MM.1S (cell line): ENCODE measurements at regions not wholly inside any gene's neighbourhood (a gene's known extent, or its start where the extent isn't known, plus 50 kb on each side); places are given as distances from the start of the nearest gene placed in this dataset.

Source experiments
- DNase-seq: peaks from one replicate; pipeline ENCODE4 v3.0.0-alpha.2; 2015
- H2AFZ ChIP-seq: fragments of 300-600 bp; sonication (generic); 2 replicates; pipeline ENCODE4 v1.6.0; 2016; ENCODE audit warnings: antibody characterized with exemption, low read length
- H3F3A ChIP-seq: fragments of 300-600 bp; sonication (generic); 2 replicates; pipeline ENCODE4 v1.6.1; 2016; ENCODE audit warnings: mild to moderate bottlenecking, antibody characterized with exemption, low read length, moderate library complexity, mixed read lengths; ENCODE audit not compliant: insufficient read depth
- H3K27ac ChIP-seq: fragments of 300-600 bp; sonication (generic); 2 replicates; pipeline ENCODE4 v1.5.1; 2016; ENCODE audit warnings: mild to moderate bottlenecking, low read length
- H3K27me3 ChIP-seq: fragments of 300-600 bp; sonication (generic); replicated peaks from 2 replicates; pipeline ENCODE4 v1.6.0; 2016; ENCODE audit warnings: low read length; ENCODE audit not compliant: insufficient read depth
- H3K36me3 ChIP-seq: fragments of 300-600 bp; sonication (generic); replicated peaks from 2 replicates; pipeline ENCODE4 v1.6.1; 2016; ENCODE audit warnings: mild to moderate bottlenecking, low read length, mixed read lengths; ENCODE audit not compliant: insufficient read depth
- H3K4me1 ChIP-seq: fragments of 300-600 bp; sonication (generic); 2 replicates; pipeline ENCODE4 v1.6.1; 2016; ENCODE audit warnings: low read length, mixed read lengths
- H3K4me2 ChIP-seq: fragments of 300-600 bp; sonication (generic); 2 replicates; pipeline ENCODE4 v1.6.0; 2016; ENCODE audit warnings: low read depth, low read length
- H3K4me3 ChIP-seq: fragments of 300-600 bp; sonication (generic); 2 replicates; pipeline ENCODE4 v1.5.1; 2016; ENCODE audit warnings: low read length, mixed read lengths
- H3K79me2 ChIP-seq: fragments of 300-600 bp; sonication (generic); 2 replicates; pipeline ENCODE4 v1.6.1; 2016; ENCODE audit warnings: mixed run types, low read length, mixed read lengths
- H3K9ac ChIP-seq: fragments of 300-600 bp; sonication (generic); 2 replicates; pipeline ENCODE4 v1.6.1; 2016; ENCODE audit warnings: low read length, mixed read lengths
- H3K9me2 ChIP-seq: fragments of 300-600 bp; sonication (generic); replicated peaks from 2 replicates; pipeline ENCODE4 v1.6.1; 2016; ENCODE audit warnings: mild to moderate bottlenecking, low read length, mixed read lengths; ENCODE audit not compliant: insufficient read depth
- H3K9me3 ChIP-seq: fragments of 300-600 bp; sonication (generic); replicated peaks from 2 replicates; pipeline ENCODE4 v1.6.1; 2016; ENCODE audit warnings: mild to moderate bottlenecking, low read length, mixed read lengths; ENCODE audit not compliant: insufficient read depth
- H4K20me1 ChIP-seq: fragments of 300-600 bp; sonication (generic); 2 replicates; pipeline ENCODE4 v1.6.1; 2016; ENCODE audit warnings: mild to moderate bottlenecking, low read length, moderate library complexity, mixed read lengths; ENCODE audit not compliant: insufficient read depth
- CTCF ChIP-seq: fragments of 300-600 bp; sonication (generic); IDR thresholded peaks from 2 replicates; pipeline ENCODE4 v1.5.1; 2016; ENCODE audit warnings: antibody characterized with exemption, low read length, mixed read lengths
- EZH2 ChIP-seq: fragments of 300-600 bp; sonication (generic); optimal IDR thresholded peaks from 2 replicates; pipeline ENCODE3; 2017; ENCODE audit warnings: low read depth, mild to moderate bottlenecking, antibody characterized with exemption, low read length, mixed read lengths
- EZH2phosphoT487 ChIP-seq: fragments of 300-600 bp; sonication (generic); IDR thresholded peaks from 2 replicates; pipeline ENCODE4 v1.6.1; 2018; ENCODE audit warnings: antibody characterized with exemption, low read length

- H3F3A ChIP-seq, result no peaks in the 10 kb centered on the region
- no peaks in the 10 kb centered on the region for H4K20me1 ChIP-seq
- H3K9me2 ChIP-seq, result no peaks in the 10 kb centered on the region
- H3K4me1 ChIP-seq, result no peaks in the 10 kb centered on the region
- H3K4me2 ChIP-seq, result no peak overlapping the region
- H3K9ac ChIP-seq, result no peak overlapping the region
- no peak overlapping the region for H2AFZ ChIP-seq
- H3K4me3 ChIP-seq, result no peak overlapping the region
- no peak for DNase-seq
- no peak overlapping the region for H3K27ac ChIP-seq
- no peaks in the 10 kb centered on the region for H3K36me3 ChIP-seq
- H3K79me2 ChIP-seq, result no peaks in the 10 kb centered on the region
- H3K27me3 ChIP-seq, result no peaks in the 10 kb centered on the region
- TF ChIP-seq CTCF, result no peak
- TF ChIP-seq EZH2phosphoT487, result no peak
- no peak for TF ChIP-seq EZH2
- no peaks in the 10 kb centered on the region for H3K9me3 ChIP-seq
Observed at GRCh38 chr18:78836838-78837237, 142.8 kb upstream of the SALL3 start.

- DNase-seq, result no peak
- no peak for TF ChIP-seq EZH2phosphoT487
- TF ChIP-seq EZH2, result no peak
- TF ChIP-seq CTCF, result no peak
- H3F3A ChIP-seq, result no peaks in the 10 kb centered on the region
Observed at GRCh38 chr18:78837754-78838153, 141.9 kb upstream of the SALL3 start.

GRCh38 chr18:78838183-78838582 is 141.4 kb upstream of the SALL3 start:
- no peak overlapping the region for H3K9ac ChIP-seq
- H3F3A ChIP-seq, result no peaks in the 10 kb centered on the region
- H3K36me3 ChIP-seq, result no peaks in the 10 kb centered on the region
- H3K4me3 ChIP-seq, result no peak overlapping the region
- no peaks in the 10 kb centered on the region for H3K27me3 ChIP-seq
- no peaks in the 10 kb centered on the region for H3K9me3 ChIP-seq
- TF ChIP-seq EZH2phosphoT487 (no peak), CTCF (no peak), EZH2 (no peak)
- DNase-seq, result no peak
- no peaks in the 10 kb centered on the region for H3K79me2 ChIP-seq
- H3K27ac ChIP-seq, result no peak overlapping the region
- H4K20me1 ChIP-seq, result no peaks in the 10 kb centered on the region
- H3K9me2 ChIP-seq, result no peaks in the 10 kb centered on the region
- H3K4me1 ChIP-seq, result no peaks in the 10 kb centered on the region
- no peak overlapping the region for H3K4me2 ChIP-seq
- no peak overlapping the region for H2AFZ ChIP-seq

More at GRCh38 chr18:78837754-78838153, 141.9 kb upstream of the SALL3 start:
- H3K4me1 ChIP-seq, result no peaks in the 10 kb centered on the region
- H3K79me2 ChIP-seq, result no peaks in the 10 kb centered on the region
- no peaks in the 10 kb centered on the region for H3K9me3 ChIP-seq
- H3K4me3 ChIP-seq, result no peak overlapping the region
- no peaks in the 10 kb centered on the region for H3K36me3 ChIP-seq
- no peaks in the 10 kb centered on the region for H3K27me3 ChIP-seq
- no peak overlapping the region for H3K27ac ChIP-seq
- H3K9me2 ChIP-seq, result no peaks in the 10 kb centered on the region
- no peak overlapping the region for H2AFZ ChIP-seq
- no peaks in the 10 kb centered on the region for H4K20me1 ChIP-seq
- H3K4me2 ChIP-seq, result no peak overlapping the region
- H3K9ac ChIP-seq, result no peak overlapping the region

- no peak for DNase-seq
- Histone ChIP-seq H4K20me1 (no peaks in the 10 kb centered on the region), H3F3A (no peaks in the 10 kb centered on the region), H3K79me2 (no peaks in the 10 kb centered on the region), H3K36me3 (no peaks in the 10 kb centered on the region), H3K9ac (no peak overlapping the region), H3K4me3 (no peak overlapping the region), H3K9me2 (no peaks in the 10 kb centered on the region), H3K4me2 (no peak overlapping the region), H3K4me1 (no peaks in the 10 kb centered on the region), H2AFZ (no peak overlapping the region), H3K9me3 (no peaks in the 10 kb centered on the region), H3K27me3 (no peaks in the 10 kb centered on the region), H3K27ac (no peak overlapping the region)
- no peak for TF ChIP-seq EZH2
- no peak for TF ChIP-seq CTCF
- TF ChIP-seq EZH2phosphoT487, result no peak
Observed at GRCh38 chr18:78849046-78849445, 130.6 kb upstream of the SALL3 start.
